HG03280 (cell line): ENCODE measurements at regions not wholly inside any gene's neighbourhood (a gene's known extent, or its start where the extent isn't known, plus 50 kb on each side); places are given as distances from the start of the nearest gene placed in this dataset.

Experiments
- ATAC-seq: cut with Tn5 transposase; IDR thresholded peaks from one replicate; pipeline ENCODE4 v1.9.1; 2021; ENCODE audit warnings: mild to moderate bottlenecking, moderate library complexity; ENCODE audit not compliant: unreplicated experiment

DNA sequence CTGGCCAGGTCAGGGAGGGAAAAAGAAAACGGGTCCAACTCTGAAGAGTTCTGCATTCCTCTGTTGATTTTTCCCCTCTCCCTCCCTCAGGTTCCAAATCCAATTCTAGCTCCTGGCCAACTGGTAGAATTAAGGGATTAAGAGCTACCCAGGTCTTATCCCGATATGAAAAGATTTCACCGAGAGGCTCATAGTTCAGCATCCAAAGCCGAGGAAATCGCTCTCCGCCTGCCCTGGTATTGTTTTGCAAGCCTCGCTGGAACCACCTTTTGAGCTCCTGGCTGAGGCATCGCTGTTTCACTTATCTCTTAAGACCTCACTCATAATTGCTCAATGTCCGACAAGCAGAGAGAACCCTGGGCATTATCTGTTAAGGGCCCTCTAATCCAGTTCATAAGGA lies 180.4 kb downstream of the URI1 start:
- no peak for ATAC-seq

DNA sequence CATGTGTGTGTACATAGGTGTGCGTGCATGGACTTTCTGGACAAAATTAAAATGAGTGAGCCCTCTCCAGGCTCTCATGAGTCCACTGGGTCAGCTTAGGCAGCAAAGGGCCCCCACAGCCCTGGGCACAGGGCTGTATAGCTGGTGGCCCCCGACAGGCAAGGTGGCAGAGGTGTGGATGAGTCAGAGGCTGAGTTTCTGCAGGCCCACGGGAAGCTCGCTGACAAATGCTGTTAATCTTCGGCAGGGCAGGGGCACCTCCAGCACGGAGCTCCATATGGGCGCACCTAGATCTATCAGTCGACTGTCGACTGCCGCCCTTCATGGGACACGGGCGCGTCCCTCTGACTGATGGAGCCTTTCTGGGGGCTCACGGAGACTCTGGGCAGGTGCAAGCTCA lies 181.1 kb downstream of the URI1 start:
- no peak for ATAC-seq

DNA sequence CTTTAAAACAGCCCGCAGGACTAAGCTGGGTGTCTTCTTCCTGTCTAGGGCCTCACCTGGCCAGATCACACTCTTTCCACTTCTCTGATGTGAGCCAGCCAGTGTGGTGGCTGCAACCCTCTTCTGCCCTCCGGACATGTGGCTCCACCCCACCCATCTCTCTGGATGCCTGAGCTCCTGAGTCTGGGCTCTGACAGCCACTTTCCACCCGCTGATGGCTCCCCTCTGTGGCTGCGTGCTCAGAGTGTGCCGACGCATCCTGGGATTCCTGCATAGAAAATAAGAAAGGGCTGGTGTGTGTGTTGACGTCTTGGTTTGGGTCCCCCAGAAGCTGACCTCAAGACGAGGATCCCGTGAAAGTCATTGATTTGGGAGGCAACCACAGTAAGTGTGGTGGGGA lies 181.6 kb downstream of the URI1 start:
- no peak for ATAC-seq

DNA sequence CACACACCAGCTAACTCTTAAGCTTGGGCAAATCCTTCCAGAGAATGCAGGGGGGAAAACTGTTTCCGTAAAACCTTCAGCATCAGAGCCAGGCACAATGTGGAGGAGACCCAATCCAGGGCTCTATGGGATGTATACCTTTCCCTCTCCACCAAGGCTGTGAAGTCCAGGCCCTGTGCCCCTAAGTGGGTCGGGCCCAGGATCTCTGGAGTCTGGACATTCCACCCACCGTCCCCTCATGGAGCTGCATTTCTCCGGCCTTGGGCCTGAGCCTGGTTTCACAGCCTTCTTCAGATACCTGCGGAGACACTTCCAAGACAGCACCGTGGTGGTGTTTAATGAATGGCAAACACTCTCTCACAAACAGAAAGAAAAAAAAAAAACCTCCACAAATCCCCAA lies 186.2 kb downstream of the URI1 start:
- no peak for ATAC-seq

DNA sequence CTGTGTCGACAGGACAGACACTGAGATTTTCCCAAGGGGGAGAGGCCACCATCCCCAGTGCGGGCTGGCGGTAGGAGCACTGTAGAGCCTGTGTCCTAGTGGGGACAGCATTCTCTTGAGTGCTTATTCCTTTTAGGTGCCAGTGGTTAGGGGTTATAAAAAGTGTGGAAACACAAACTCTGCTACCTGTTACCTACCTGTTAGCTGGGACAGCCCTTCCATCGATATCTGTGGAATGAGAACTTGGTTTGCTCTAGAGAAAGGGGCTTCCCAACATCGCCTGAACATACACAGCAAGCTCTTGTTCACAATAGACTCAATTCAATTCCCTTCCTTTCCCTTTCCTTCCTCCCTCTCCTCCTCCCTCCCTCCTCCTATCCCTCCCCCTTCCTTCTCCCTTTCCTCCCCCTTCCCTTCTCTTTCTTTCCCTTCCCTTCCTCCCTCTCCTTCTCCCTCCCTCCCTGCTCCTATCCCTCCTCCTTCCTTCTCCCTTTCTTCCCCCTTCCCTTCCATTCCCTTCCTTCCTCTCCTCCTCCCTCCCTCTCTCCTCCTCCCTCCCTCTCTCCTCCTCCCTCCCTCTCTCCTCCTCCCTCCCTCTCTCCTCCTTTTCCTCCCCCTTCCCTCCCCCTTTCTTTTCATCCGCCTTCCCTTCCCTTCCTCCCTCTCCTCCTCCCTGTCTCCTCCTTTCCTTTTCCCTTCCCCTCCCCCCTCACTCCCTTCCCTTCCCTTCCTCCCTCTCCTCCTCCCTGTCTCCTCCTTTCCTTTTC lies 188.5 kb downstream of the URI1 start:
- no peak for ATAC-seq

DNA sequence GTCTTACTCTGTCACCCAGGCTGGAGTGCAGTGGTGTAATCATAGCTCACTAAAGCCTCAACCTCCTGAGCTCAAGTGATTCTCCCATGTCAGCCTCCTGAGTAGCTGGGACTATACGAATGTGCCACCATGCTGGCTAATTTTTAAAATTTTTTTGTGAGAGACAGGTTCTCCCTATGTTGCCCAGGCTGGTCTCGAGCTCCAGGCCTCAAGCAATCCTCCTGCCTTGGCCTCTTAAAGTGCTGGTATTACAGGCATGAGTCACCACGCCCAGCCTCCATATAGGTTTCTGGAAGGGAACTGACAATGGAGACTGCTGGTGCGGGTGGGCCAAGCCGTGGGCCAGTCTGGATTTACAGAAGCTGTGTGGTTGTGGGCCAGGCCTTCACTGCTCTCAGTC lies 189.2 kb downstream of the URI1 start:
- ATAC-seq, result no peak

DNA sequence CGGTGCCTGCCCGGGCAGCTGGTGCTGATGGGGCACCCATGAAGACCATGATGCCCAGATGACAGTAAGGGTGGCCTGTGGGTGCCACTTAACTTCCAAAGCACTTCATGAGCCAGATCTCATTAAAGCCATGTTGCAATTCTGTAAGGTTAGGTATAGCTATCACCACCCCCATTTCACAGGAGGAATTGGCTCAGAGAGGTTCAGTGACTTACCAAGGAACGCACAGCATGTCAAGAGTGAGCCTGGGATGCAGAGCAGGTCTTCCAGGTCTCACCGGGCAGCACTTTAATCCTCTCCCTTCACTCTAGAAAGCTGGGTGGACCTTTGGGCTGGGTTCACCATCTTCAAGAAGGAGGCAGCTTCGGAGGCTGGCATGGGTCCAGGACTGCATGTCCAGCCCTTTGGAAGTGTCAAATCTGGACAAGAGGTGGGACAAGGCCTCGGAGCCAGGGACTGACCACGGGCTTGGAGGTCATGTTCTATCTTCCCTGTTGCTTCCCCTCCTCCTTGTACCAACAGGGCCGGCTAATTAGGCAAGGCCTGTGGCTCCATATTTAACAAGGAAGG lies 189.8 kb downstream of the URI1 start:
- ATAC-seq, result no peak

DNA sequence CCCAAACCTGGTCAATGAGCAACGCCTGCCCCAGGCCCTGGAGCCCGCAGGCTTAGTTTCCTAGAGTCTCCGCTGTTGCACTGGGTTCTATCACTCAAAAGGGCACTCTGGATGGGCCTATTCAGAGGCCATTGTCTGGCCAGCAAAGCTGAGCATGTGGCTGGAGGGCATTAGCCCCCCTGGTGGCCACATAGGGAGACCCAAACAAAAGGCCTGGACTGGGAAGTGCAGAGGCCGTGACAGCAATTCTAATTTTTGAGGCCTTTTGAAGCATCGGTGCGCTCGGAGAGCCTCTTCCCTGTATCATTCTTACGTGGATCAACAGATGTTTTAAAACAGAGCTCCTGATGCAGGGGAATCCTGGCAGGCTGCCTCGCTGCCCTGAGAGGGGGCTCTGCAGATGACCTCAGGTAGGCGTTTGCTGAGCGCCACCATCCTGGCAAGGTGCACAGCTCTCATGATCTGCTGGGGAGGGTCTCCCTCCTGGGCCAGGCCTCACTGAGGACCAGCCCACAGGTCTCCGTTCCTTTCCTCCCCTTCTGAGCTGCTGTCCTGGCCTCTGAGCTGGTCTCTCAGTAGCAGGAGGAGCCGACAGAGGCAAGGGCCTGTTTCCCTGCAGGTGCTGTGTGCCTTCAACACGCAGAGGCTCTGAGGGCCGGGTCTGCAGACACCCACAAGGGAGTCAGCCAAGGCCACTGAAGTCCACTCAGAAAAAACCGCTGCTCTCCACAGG lies 190.5 kb downstream of the URI1 start:
- no peak for ATAC-seq

DNA sequence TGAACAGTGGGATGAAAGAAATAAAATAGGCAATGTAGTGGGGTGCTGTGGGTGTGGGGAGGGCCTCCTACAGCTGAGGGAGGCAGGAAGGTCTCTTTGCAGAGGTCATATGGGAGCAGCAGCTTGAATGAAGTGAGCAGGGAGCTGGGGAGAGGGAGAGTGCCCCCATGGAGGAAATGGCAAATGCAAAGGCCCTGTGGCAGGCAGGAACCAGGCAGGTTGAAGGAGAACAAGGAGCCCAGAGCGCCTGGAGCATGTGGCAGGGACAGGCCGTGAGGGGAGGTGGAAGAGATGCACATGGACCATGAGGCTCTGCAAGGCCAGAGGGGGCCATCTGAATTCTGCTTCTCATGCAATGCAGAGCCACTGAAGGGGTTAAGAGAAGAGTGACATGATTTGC lies 191.8 kb downstream of the URI1 start:
- no peak for ATAC-seq

DNA sequence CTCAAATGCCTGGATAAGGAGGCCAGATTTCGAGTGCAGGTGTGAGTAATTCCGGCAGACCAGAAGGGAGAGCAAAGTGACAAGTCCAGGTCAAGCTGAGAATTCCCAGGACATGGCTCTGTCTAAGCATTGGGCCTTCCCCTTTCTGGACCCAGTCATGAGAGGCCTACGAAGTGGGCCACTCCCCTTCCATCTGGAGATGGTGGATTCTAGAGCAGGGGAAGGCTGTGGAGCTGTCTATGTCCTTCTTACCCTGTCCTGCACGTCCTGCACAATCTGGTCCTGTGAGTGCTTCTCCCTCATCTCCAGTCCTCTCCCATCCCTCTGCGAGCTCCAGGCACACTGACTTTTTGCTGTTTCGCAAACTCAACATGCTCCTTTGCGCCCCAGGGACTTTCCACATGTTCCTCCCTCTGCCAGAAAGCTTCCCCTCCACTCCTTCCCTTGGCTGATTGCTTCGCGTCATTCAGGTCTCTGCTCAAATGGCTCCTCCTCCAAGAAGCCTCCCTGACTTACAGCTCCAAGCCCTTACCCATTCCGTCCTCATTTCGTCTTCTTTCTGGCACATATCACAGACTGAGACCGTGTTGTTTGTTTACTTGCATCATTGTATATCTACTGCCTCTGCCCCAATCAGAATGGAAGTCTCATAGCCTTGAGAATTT lies 193.2 kb downstream of the URI1 start:
- no peak for ATAC-seq

DNA sequence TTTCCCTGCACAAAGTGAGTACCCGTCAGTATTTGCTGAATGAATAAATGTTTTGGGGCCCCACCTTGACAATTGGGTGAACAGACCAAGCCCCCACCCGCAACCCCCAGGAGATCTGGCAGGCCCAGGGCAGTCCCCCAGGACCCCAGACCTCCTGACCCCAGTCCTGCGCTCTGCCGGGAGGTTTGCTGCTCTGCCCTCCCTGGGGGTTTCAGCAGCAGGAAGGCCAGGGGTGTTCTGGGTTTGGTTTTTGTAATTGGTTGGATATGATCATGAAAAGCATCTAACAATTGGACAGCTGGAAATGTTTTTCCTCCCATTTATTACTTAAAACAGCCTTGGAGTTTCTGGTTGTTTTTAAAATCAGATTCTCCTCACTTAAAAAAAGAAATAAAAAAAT lies 193.8 kb downstream of the URI1 start:
- no peak for ATAC-seq

DNA sequence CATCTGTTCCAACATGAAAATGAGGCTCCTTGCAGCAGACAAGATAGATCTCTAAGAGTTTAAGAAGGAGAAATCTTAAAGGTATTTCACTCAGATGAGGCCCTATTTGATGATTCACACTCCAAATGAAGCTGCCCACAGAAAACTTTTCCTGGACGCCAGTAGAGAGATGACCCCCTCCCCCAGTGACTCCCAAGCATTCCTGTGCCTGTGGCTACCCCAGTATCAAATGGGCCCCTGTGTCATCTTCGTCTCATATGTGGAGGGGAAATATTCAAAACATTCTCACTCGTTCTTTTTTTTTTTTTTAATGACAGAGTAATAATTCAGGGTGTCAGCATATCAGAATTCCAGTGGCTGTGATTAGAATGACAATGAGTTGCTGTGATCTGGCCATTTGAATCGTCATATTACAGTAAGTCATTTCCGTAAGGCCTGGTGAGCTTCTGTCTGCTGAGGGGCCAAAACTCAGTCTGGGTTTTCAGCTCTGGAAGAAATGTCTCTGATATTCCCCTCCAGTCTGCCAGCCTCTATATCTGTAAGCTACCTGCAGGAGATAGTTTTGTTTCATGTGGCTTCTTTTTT lies 194.7 kb downstream of the URI1 start:
- no peak for ATAC-seq

DNA sequence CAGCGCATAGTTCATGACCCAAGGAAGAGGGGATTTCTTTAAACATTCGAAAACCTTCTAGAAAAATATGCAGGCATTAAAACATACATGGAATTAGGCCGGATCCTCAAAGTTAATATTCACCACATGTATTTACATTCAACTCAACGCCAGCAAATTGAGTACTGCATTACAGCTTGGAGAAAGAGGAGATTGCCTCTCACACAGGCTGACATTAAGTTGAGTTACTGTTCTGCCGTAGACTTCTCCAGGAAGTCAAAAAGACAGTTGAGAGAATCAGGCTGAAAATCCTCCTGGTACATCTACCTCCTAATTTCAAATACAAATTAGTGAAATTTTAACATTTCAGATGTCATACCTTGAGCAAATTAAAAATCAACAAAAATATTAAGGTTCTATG lies 195.7 kb downstream of the URI1 start:
- no peak for ATAC-seq

DNA sequence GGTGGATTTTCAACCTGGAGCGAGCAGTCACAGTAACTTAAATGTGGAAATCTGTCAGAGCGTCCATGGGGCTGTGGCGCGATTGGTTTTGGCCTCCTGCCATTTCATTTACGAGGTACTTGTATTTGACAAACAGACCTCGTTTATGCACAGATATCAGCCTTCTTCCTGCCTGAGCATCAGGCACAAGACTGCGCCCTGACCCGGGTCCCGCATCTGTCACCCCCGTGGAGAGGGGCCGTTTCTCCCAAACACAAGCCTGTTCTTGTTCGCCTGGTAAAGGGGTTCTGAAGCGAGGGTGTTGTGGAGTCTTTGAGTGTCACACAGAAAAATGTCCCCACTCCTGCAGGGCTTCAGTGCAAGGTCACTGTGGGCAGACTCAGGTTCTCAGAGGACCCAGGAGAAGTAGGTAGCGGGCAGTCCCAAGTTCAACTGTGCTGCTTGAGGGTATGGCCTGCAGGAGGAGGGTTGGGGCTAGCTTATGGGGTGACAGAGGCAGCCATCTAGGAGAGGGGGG lies 202.3 kb downstream of the URI1 start:
- no peak for ATAC-seq

DNA sequence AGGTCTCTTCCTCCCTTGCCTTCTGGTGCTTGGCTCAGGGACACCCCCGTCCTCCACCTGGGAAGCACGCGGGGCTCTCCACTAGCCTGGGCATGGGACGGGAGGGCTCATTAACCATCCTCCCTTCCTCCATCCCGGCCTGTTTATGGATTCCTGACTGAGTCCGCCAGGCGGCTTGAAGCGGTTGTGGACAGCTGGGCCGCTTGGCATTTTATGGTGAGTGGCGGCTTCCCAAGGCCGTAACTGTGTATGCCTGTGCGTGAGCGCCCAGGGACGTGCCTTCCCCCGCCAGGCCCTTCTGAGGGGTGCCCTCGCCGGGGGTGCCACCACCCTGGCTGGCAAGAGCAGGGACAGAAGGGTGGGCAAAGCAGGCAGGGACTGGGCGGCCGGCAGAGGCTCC lies 202.8 kb downstream of the URI1 start:
- no peak for ATAC-seq

DNA sequence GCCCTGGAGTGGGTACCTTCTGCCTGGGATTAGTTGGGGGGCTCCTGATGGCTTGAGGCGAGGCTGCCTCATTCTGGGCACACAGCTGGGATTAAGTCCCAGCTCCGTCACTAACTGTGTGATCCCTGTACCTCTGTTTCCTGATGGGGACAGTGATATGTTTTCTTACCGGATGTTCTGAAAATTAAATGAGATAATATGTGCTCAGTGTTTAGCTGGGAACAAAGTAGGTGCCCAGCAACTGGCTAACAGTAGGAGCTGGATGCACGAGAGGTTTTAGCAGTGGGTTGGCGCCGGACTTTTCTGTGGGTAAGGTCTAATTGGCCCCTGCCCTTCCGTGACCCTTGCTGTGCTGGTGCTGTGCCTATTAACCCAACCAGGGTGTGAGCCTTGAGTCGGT lies 203.4 kb downstream of the URI1 start:
- no peak for ATAC-seq

DNA sequence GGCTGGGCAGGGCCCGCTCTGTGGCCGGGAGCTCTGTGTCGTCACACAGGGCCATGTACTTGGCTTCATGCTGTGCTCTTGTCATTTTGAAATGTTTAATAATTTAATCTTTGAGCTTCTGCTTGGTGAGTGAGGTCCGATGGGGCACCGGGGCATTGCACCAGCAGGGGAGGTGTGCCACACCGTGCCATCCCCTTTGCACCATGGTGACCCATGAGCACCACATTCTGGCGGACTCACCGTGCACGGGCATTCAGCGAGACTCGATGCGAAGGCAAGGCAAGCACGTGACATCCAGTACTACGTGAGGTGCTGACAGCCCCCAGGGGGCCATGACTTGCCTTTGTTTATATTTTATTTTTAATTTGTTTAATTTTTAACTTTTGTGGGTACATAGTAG lies 204.3 kb downstream of the URI1 start:
- ATAC-seq, result no peak

DNA sequence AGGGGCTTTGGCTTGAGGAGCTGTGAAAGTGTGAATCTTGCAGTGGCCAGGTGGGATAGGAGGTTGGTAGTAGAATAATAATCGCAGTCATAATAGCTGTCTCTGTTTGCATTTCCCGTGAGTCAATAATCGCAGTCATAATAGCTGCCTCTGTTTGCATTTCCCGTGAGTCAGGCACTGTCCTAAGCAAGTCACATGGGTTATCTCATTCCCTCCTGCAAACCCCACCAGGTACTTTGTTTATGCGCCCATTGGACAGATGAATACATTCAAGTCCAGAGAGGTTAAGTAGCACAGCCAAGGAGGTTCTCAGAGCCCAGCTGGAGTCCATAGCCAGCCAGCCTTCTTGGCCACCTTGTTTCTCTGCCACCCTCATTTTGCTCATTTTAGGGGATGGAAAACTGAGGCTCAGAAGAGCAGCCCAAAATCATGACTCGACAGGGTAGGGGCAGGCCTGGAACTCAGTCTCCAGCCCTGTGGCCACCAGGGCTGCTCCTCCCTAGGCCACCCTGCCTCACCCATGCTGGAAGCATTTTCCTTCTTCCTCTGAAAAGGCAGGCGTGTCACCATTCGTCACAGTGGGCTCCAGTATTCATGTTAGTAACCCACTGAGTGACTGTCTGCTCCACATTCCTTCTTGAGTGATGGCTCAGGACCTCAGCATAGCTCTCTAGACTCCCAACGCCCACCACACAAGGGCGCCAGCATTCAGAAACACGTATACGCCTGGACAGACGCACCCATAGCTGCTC lies 206.2 kb downstream of the URI1 start:
- no peak for ATAC-seq

DNA sequence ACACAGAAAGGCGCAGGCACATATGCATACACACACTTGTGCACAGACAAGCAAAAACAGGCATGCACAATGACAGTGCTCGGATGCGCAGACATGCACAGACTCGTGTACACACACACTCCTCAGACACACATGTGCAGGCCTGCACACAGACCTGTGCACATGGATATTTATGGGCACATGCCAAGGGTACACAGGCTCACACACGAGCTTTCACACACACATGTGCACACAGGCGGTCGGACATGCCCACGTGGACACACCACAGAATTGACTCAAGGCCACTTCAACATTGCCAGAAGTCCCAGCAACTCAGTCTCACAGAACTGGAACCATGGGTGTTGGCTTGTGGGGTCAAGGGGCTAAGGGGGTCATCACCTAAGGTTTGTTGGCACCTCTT lies 206.8 kb downstream of the URI1 start:
- no peak for ATAC-seq

DNA sequence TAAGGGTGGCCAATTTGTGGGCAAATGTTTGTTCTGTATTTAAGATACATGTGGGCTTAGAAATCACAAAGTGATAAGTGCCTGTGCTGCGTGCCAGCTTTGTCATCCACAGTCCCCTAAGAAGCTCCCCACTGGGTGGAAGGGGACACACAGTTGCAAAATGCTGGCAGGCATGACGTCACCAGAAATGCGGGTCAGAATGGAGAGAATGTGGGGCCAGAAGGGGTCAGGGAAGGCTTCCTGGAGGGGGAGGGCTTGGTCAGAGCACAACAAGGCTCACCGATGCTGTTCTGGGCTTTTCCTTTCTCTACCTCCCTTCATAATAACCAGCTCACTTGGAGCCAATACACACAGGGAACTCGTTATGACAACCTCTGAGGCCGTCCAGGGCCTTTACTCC lies 207.3 kb downstream of the URI1 start:
- ATAC-seq, result no peak

DNA sequence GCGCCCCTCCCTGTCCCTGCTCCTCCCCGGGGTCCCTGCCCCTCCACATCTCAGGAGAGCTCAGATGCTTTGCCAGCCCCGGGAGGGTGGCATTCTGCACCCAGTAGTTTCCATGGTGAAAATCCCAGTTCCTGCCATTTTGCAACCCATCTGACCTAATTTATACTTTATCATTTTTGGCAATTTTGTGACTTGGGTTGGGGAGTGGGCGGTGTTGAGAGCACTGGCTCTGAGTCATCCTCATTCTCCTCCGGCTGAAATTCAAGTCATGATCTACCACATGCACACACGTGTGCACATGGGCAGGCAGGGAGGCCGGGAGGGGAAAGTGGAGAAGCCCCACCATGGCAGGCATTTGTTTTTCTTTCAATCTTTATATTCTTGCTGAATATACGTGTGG lies 208.6 kb downstream of the URI1 start:
- no peak for ATAC-seq
